HG03558 (cell line): ENCODE measurements at regions not wholly inside any gene's neighbourhood (a gene's known extent, or its start where the extent isn't known, plus 50 kb on each side); places are given as distances from the start of the nearest gene placed in this dataset.
"Not testable (repeated sequence)": the region's sequence is repeated elsewhere in the genome, so short reads cannot be mapped to it uniquely, and the experiment has no call there.

Source experiments
- ATAC-seq: cut with Tn5 transposase; IDR thresholded peaks from one replicate; pipeline ENCODE4 v1.9.1; 2021; ENCODE audit warnings: moderate number of reproducible peaks; ENCODE audit not compliant: unreplicated experiment; ENCODE audit errors: extremely low read depth

- ATAC-seq = no peak
Observed at GRCh38 chr2:188785490-188785889, 188.7 kb upstream of the COL3A1 start.

- no peak for ATAC-seq
Observed at GRCh38 chr2:188786368-188786841, 187.8 kb upstream of the COL3A1 start.

- ATAC-seq = no peak
Observed at GRCh38 chr2:188787021-188787657, 187.0 kb upstream of the COL3A1 start.

- no peak for ATAC-seq
Observed at GRCh38 chr2:188787658-188788240, 186.4 kb upstream of the COL3A1 start.

GRCh38 chr2:188788621-188789020 is 185.6 kb upstream of the COL3A1 start:
- no peak for ATAC-seq

- no peak for ATAC-seq
Observed at GRCh38 chr2:188789951-188790350, 184.2 kb upstream of the COL3A1 start.

GRCh38 chr2:188794453-188794852 is 179.7 kb upstream of the COL3A1 start:
- not testable (repeated sequence) for ATAC-seq

- ATAC-seq = no peak
Observed at GRCh38 chr2:188795762-188796161, 178.4 kb upstream of the COL3A1 start.

GRCh38 chr2:188797371-188797770 is 176.8 kb upstream of the COL3A1 start:
- ATAC-seq = no peak

- no peak for ATAC-seq
Observed at GRCh38 chr2:188798159-188798558, 176.0 kb upstream of the COL3A1 start.

- ATAC-seq = no peak
Observed at GRCh38 chr2:188805219-188805618, 169.0 kb upstream of the COL3A1 start.

- no peak for ATAC-seq
Observed at GRCh38 chr2:188808947-188809355, 165.2 kb upstream of the COL3A1 start.

- ATAC-seq = no peak
Observed at GRCh38 chr2:188810586-188810985, 163.6 kb upstream of the COL3A1 start.

GRCh38 chr2:188811522-188811921 is 162.7 kb upstream of the COL3A1 start:
- ATAC-seq = no peak

- no peak for ATAC-seq
Observed at GRCh38 chr2:188813315-188813714, 160.9 kb upstream of the COL3A1 start.

GRCh38 chr2:188813857-188814256 is 160.3 kb upstream of the COL3A1 start:
- no peak for ATAC-seq

GRCh38 chr2:188819011-188819410 is 155.2 kb upstream of the COL3A1 start:
- ATAC-seq = no peak

- ATAC-seq = no peak
Observed at GRCh38 chr2:188819792-188820191, 154.4 kb upstream of the COL3A1 start.

GRCh38 chr2:188820576-188820975 is 153.6 kb upstream of the COL3A1 start:
- ATAC-seq = no peak

- no peak for ATAC-seq
Observed at GRCh38 chr2:188824125-188824524, 150.0 kb upstream of the COL3A1 start.

GRCh38 chr2:188833331-188833730 is 140.8 kb upstream of the COL3A1 start:
- no peak for ATAC-seq

- no peak for ATAC-seq
Observed at GRCh38 chr2:188833799-188834198, 140.4 kb upstream of the COL3A1 start.
